Uterus (tissue), 3 donors: ENCODE measurements at regions not wholly inside any gene's neighbourhood (a gene's known extent, or its start where the extent isn't known, plus 50 kb on each side); places are given as distances from the start of the nearest gene placed in this dataset.

Experiments used
- DNase-seq, 2 donors: peaks; one replicate each; pipeline ENCODE4 v3.0.0-alpha.2; 2019 to 2020
- H3K27ac ChIP-seq, 2 donors: fragments of 200-600 bp; sonication (generic); 1 replicate in 1 of 2; 2 replicates in 1 of 2; pipeline ENCODE4 v1.5.1; 2016 to 2018
- H3K27me3 ChIP-seq, 2 donors: fragments of 200-600 bp; sonication (generic); one replicate each; pipeline ENCODE4 v1.5.1; 2018 to 2019; ENCODE audit warnings: control low read depth in 1 of 2
- H3K36me3 ChIP-seq, 2 donors: fragments of 200-600 bp; sonication (generic); one replicate each; pipeline ENCODE4 v1.5.1; 2019; ENCODE audit warnings: control low read depth in 1 of 2
- H3K4me1 ChIP-seq, 2 donors: fragments of 200-600 bp; sonication (generic); one replicate each; pipeline ENCODE4 v1.5.1; 2018 to 2019; ENCODE audit warnings: control low read depth in 1 of 2
- H3K4me3 ChIP-seq, 2 donors: fragments of 200-600 bp; sonication (generic); 1 replicate in 1 of 2; 2 replicates in 1 of 2; pipeline ENCODE4 v1.5.1; 2018 to 2019; ENCODE audit warnings: mild to moderate bottlenecking in 1 of 2
- H3K9me3 ChIP-seq, 2 donors: fragments of 200-600 bp; sonication (generic); one replicate each; pipeline ENCODE4 v1.5.1; 2019; ENCODE audit warnings: control low read depth in 1 of 2
- POLR2A ChIP-seq, 2 donors: fragments of 450-650 bp; IDR thresholded peaks; one replicate each; pipeline ENCODE4 v1.6.1; 2016; ENCODE audit warnings: antibody characterized with exemption in 2 of 2, mild to moderate bottlenecking in 1 of 2, moderate library complexity in 1 of 2
- intact Hi-C: fragments of 100-400 bp; cut with DNase I; formaldehyde crosslinking; loops from one replicate; pipeline ENCODE4 v1.15.1; 2023; ENCODE audit warnings: low total_unique reads
- TF ChIP-seq, protein P1 (sequence below), 4 experiments: fragments of 200-600 bp in 2 of 4; fragments of 450-650 bp in 2 of 4; sonication (generic) in 2 of 4; IDR thresholded peaks; one replicate each; pipeline ENCODE4 v1.5.1; 2016 to 2019; ENCODE audit warnings: antibody characterized with exemption in 4 of 4, mild to moderate bottlenecking in 2 of 4, moderate library complexity in 1 of 4
- donor health status: DM: yes; HTN: yes; CAD: no.

GRCh38 chr13:61765940-61766666, 350.5 kb upstream of the PCDH20 start:
- intact Hi-C loops, result no loop called here
- no peaks in the 10 kb centered on the region for H3K27me3 ChIP-seq
- no peaks in the 10 kb centered on the region for H3K9me3 ChIP-seq
- no peaks in the 10 kb centered on the region for H3K4me1 ChIP-seq
- no peaks in the 10 kb centered on the region for H3K36me3 ChIP-seq
- H3K27ac ChIP-seq, result no peak overlapping the region
- no peak for DNase-seq
- no peak for TF ChIP-seq POLR2A (IDR thresholded peaks at IDR 0.05)
- TF ChIP-seq, protein P1, sequence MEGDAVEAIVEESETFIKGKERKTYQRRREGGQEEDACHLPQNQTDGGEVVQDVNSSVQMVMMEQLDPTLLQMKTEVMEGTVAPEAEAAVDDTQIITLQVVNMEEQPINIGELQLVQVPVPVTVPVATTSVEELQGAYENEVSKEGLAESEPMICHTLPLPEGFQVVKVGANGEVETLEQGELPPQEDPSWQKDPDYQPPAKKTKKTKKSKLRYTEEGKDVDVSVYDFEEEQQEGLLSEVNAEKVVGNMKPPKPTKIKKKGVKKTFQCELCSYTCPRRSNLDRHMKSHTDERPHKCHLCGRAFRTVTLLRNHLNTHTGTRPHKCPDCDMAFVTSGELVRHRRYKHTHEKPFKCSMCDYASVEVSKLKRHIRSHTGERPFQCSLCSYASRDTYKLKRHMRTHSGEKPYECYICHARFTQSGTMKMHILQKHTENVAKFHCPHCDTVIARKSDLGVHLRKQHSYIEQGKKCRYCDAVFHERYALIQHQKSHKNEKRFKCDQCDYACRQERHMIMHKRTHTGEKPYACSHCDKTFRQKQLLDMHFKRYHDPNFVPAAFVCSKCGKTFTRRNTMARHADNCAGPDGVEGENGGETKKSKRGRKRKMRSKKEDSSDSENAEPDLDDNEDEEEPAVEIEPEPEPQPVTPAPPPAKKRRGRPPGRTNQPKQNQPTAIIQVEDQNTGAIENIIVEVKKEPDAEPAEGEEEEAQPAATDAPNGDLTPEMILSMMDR (IDR thresholded peaks at IDR 0.05), result no peak
- H3K4me3 ChIP-seq, result no peak overlapping the region

DNA sequence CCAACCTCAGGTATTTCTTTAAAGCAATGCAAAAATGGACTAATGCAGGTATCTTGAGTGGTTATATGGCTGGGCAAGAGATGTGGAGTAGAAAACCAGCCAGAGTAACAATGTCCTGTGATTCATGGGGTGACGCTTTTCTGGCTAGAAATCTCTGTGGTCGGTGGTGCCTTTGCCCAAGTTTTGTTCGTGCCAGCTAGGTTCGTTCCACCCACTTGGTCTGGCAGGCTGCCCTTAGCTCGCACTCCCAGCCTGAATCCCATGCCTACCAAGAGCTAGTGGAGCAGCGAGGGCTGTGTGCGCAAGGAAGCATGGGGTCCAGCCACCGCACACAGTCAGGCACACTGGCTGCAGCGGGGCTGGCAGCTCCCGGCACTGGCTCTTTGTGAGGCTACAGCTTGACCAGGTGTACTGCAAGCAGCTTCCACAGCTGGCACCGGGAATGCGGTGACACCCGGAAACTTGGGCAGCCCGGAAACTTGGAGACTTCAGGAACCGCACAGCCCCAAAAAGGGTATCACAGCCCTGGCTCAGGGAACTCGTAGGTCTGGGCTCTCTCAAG, 349.6 kb upstream of the PCDH20 start:
- intact Hi-C loops, result no loop called here
- no peak overlapping the region for H3K27ac ChIP-seq

DNA sequence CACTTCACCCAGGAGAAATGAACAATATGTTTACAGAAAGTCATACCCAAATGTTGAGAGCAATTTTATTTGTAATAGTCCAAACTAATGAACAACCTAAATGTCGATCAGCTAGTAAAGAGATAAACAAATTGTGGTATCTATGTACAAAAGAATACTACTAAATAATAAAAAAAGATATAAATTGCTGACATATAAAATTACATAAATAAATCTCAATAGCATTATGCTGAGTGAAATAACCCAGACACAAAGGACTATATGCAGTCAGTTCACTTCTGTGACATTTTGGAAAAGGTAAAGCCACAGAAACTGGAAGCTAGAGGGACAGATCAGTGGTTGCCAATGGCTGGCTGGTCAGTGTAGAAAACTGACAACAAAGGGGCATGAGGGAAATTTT, 346.0 kb upstream of the PCDH20 start:
- Histone ChIP-seq H3K36me3 (no peaks in the 10 kb centered on the region), H3K27ac (no peak overlapping the region), H3K4me1 (no peaks in the 10 kb centered on the region), H3K4me3 (no peak overlapping the region), H3K27me3 (no peaks in the 10 kb centered on the region), H3K9me3 (no peaks in the 10 kb centered on the region)
- intact Hi-C loops, result no loop called here
- no peak for DNase-seq
- no peak for TF ChIP-seq POLR2A (IDR thresholded peaks at IDR 0.05)
- TF ChIP-seq, protein P1 (IDR thresholded peaks at IDR 0.05), result no peak

More for the DNA sequence above, 349.6 kb upstream of the PCDH20 start:
- no peaks in the 10 kb centered on the region for H3K9me3 ChIP-seq
- H3K36me3 ChIP-seq, result no peaks in the 10 kb centered on the region
- TF ChIP-seq POLR2A (IDR thresholded peaks at IDR 0.05), result no peak
- TF ChIP-seq, protein P1 (IDR thresholded peaks at IDR 0.05), result no peak
- no peaks in the 10 kb centered on the region for H3K27me3 ChIP-seq
- DNase-seq, result no peak
- no peaks in the 10 kb centered on the region for H3K4me1 ChIP-seq
- H3K4me3 ChIP-seq, result no peak overlapping the region

- Histone ChIP-seq H3K27ac (no peak overlapping the region), H3K4me1 (no peaks in the 10 kb centered on the region), H3K27me3 (no peaks in the 10 kb centered on the region), H3K9me3 (no peaks in the 10 kb centered on the region), H3K4me3 (no peak overlapping the region), H3K36me3 (no peaks in the 10 kb centered on the region)
- TF ChIP-seq, protein P1 (IDR thresholded peaks at IDR 0.05), result no peak
- no peak for TF ChIP-seq POLR2A (IDR thresholded peaks at IDR 0.05)
- no peak for DNase-seq
- intact Hi-C loops, result no loop called here
Measured at GRCh38 chr13:61760102-61760501, 344.5 kb upstream of the PCDH20 start.

GRCh38 chr13:61756031-61756430, 340.4 kb upstream of the PCDH20 start:
- no peak overlapping the region for H3K27ac ChIP-seq
- no peaks in the 10 kb centered on the region for H3K4me1 ChIP-seq
- no peak overlapping the region for H3K4me3 ChIP-seq
- no peak for DNase-seq
- intact Hi-C loops, result no loop called here
- no peaks in the 10 kb centered on the region for H3K9me3 ChIP-seq
- H3K27me3 ChIP-seq, result no peaks in the 10 kb centered on the region
- no peaks in the 10 kb centered on the region for H3K36me3 ChIP-seq
- TF ChIP-seq POLR2A (IDR thresholded peaks at IDR 0.05), result no peak
- TF ChIP-seq, protein P1 (IDR thresholded peaks at IDR 0.05), result no peak
